ENCODE measurements at regions not wholly inside any gene's neighbourhood (a gene's known extent, or its start where the extent isn't known, plus 50 kb on each side); places are given as distances from the start of the nearest gene placed in this dataset.

- no peak for DNase-seq (ENCODE audit: low read depth in 1 of 2, low spot score in 1 of 2)
- CTCF ChIA-PET = no interaction called here
- no peak overlapping the region for H3K4me3 ChIP-seq
- H3K9me3 ChIP-seq = no peaks in the 10 kb centered on the region
- TF ChIP-seq RNF2 (IDR thresholded peaks at IDR 0.05; ENCODE audit: borderline replicate concordance, low read depth) = no peak
- TF ChIP-seq MAFK (IDR thresholded peaks at IDR 0.05; ENCODE audit: partially characterized antibody) = peak; percentile 63
- no peak overlapping the region for H3K4me2 ChIP-seq
- WGBS (ENCODE audit: missing lambda C conversion rate) = 5% methylated on average over 2 of the region's 2 CpGs
- POLR2A ChIA-PET = no interaction called here
- no peaks in the 10 kb centered on the region for H3K4me1 ChIP-seq
- no peak overlapping the region for H3K27ac ChIP-seq
- no peak for FAIRE-seq
- no peak for ATAC-seq
Measured at GRCh38 chr4:162866565-162866964, 300.1 kb downstream of the NAF1 start.

DNA sequence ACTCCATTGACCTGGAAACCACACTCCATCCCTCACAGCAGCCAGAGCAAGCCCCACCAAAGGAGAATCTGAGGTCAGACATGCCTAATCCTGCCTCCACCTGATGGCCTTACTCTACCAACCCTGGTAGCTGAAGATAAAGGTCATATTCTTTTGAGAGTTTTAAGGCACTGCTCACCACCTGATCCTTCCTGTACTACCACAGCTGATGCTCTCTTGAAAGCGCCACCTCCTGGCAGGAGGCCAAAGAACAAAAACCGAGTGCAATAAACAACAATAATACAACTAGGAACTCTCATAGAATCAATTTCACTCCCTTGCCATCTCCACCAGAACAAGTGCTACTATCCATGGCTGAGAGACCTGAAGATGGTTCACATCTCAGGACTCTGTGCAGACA, 301.6 kb downstream of the NAF1 start:
- 51% methylated on average over 2 of the region's 2 CpGs for WGBS (ENCODE audit: missing lambda C conversion rate)
- no peak overlapping the region for H3K4me3 ChIP-seq
- POLR2A ChIA-PET = no interaction called here
- ATAC-seq = no peak
- CTCF ChIA-PET = no interaction called here
- no peaks in the 10 kb centered on the region for H3K4me1 ChIP-seq
- H3K9me3 ChIP-seq = no peaks in the 10 kb centered on the region
- no peak overlapping the region for H3K27ac ChIP-seq
- TF ChIP-seq PHF8 (IDR thresholded peaks at IDR 0.05; ENCODE audit: borderline replicate concordance, low read depth) = no peak
- TF ChIP-seq HEYL (CRISPR knock-in tag; IDR thresholded peaks at IDR 0.05) = no peak
- TF ChIP-seq, protein P1, sequence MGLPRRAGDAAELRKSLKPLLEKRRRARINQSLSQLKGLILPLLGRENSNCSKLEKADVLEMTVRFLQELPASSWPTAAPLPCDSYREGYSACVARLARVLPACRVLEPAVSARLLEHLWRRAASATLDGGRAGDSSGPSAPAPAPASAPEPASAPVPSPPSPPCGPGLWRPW (IDR thresholded peaks at IDR 0.05) = no peak
- no peak for TF ChIP-seq RNF2 (IDR thresholded peaks at IDR 0.05; ENCODE audit: borderline replicate concordance, low read depth)
- no peak for TF ChIP-seq TFCP2L1 (CRISPR knock-in tag; IDR thresholded peaks at IDR 0.05)
- TF ChIP-seq CEBPB (IDR thresholded peaks at IDR 0.05) = no peak
- no peak for TF ChIP-seq CTCF (IDR thresholded peaks at IDR 0.05)
- no peak for TF ChIP-seq E2F6 (IDR thresholded peaks at IDR 0.05; ENCODE audit: borderline replicate concordance, low read depth)
- TF ChIP-seq ELK1 (IDR thresholded peaks at IDR 0.05; ENCODE audit: low read depth, low read length) = no peak
- TF ChIP-seq, protein P2, sequence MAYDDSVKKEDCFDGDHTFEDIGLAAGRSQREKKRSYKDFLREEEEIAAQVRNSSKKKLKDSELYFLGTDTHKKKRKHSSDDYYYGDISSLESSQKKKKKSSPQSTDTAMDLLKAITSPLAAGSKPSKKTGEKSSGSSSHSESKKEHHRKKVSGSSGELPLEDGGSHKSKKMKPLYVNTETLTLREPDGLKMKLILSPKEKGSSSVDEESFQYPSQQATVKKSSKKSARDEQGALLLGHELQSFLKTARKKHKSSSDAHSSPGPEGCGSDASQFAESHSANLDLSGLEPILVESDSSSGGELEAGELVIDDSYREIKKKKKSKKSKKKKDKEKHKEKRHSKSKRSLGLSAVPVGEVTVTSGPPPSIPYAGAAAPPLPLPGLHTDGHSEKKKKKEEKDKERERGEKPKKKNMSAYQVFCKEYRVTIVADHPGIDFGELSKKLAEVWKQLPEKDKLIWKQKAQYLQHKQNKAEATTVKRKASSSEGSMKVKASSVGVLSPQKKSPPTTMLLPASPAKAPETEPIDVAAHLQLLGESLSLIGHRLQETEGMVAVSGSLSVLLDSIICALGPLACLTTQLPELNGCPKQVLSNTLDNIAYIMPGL (CRISPR knock-in tag; IDR thresholded peaks at IDR 0.05; ENCODE audit: borderline replicate concordance) = no peak
- no peak for TF ChIP-seq FOXS1 (CRISPR knock-in tag; IDR thresholded peaks at IDR 0.05)
- no peak for TF ChIP-seq CHD2 (IDR thresholded peaks at IDR 0.05; ENCODE audit: low read length, partially characterized antibody)
- no peak for TF ChIP-seq MAZ (IDR thresholded peaks at IDR 0.05; ENCODE audit: borderline replicate concordance, low read depth, low read length)
- no peak for TF ChIP-seq JUNB (IDR thresholded peaks at IDR 0.05)
- peak in 1 of 2 experiments; percentile 4 for DNase-seq (ENCODE audit: low read depth in 1 of 2, low spot score in 1 of 2)
- H3K4me2 ChIP-seq = no peak overlapping the region
- no peak for FAIRE-seq

DNA sequence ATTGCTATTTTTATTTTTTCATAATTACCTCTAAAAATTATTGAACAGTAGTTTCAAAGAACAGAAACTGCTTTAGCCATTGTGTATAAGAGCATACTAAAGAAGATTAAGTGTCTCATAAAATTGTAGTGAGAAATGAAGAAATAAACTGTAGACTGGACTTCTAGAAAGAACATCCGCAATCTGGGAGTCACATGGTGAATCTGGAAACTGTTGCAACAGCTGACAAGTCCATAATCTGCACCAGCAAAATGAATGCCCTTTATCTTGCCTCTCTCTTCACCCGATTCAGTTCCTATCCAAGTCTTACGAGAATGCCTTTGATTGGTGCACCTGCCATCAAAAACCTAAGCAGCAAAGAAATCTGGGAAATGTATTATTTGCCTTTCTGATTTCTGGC, 312.9 kb downstream of the NAF1 start:
- Histone ChIP-seq H3K4me3 (no peak overlapping the region), H3K27ac (no peak overlapping the region), H3K9me3 (no peaks in the 10 kb centered on the region), H3K4me1 (no peaks in the 10 kb centered on the region), H3K4me2 (no peak overlapping the region)
- no peak for TF ChIP-seq EHF (CRISPR knock-in tag; IDR thresholded peaks at IDR 0.05)
- no peak for TF ChIP-seq GATA3 (IDR thresholded peaks at IDR 0.05; ENCODE audit: borderline replicate concordance)
- TF ChIP-seq CBX2 (IDR thresholded peaks at IDR 0.05; ENCODE audit: borderline replicate concordance, low read depth) = no peak
- TF ChIP-seq FOXS1 (CRISPR knock-in tag; IDR thresholded peaks at IDR 0.05) = no peak
- ChIA-PET POLR2A (no interaction called here), CTCF (no interaction called here)
- no peak for DNase-seq (ENCODE audit: low read depth in 1 of 2, low spot score in 1 of 2)
- ATAC-seq = no peak
- WGBS (ENCODE audit: missing lambda C conversion rate) = 83% methylated on average over 3 of the region's 3 CpGs
- no peak for FAIRE-seq
